KG1 (cell line): ENCODE measurements at regions not wholly inside any gene's neighbourhood (a gene's known extent, or its start where the extent isn't known, plus 50 kb on each side); places are given as distances from the start of the nearest gene placed in this dataset.
A peak's percentile ranks its signal among the peaks of the same experiment; 100 is the strongest.

Experiments used
- DNase-seq: peaks from one replicate; lab custom pipeline; 2025; lab: John Stamatoyannopoulos, UW

DNA sequence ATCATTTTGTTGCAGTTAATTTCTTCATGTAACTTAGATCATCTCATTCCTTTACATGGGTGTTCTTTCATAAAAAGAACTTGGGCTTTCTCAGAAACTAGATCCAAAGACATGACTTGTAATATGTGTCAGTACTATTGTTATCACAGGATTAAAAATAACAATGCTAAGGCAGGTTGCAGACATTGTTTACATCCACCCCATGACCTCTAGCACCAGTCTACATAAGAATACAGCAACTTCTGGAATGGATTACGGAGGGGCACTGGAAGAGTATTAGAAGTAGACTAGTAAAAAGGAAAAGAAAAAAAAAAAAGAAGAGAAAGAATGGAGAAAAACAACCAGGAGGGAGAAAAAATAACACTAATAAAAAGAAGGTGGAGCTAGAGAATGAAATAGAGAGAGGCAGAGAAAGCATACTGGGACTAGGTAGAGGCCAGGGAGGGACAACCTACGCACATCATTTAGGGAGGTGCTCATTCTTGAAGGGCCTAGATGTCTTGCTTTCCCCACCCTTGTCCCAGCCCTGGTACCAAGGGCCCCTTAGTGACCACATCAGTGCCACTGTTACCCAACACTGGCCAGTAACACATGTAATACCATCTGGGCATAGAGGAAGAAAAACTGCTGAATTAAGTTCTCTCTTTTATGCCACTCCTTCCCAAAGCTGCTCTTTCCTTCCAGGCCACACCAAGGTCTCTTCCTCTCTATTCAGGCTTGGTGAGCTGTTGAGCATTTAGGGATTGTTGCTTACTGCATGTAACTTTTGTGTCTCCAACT, 70.6 kb upstream of the KLF7 start:
- no peak for DNase-seq

DNA sequence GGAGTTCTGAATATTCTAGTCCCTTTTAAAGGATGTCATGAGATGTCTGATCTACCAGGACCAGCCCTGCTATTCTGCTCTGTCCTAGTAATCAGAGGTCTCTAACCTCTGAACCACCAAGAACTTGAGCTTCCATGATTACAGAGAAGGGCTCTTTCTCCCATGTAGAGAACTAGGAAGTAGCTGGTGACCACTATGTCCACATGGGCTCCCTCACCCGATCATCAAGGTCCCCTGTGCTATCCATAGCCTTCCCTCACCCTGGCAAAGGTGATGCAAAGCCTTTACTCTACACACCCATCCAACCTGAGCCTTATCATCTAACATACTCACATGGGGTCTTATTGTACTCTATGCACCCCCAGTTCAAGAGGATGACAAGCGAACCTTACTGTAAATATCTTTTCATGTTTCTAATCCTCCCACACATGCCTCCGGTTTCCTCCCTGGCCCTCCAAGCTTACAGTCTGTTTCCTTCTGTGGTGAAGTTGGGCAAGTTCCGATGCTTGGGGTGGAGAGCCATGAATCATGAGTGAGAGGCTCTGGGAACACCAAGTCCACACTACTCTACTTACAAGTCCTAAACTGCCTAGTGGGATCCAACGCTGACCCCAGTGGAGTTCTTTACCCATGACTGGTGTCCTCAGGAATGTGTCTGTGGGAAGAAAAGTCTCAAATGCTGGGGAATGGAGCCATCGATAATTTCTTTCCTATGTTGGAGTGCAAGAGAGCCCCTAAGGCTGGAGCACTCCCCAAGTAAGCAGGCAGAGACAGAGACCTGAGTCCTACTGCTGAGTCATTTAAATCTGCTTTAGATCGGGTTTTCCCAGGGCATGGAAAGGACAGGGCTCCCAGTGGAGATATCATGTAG, 73.3 kb upstream of the KLF7 start:
- DNase-seq: peak; percentile 93

DNA sequence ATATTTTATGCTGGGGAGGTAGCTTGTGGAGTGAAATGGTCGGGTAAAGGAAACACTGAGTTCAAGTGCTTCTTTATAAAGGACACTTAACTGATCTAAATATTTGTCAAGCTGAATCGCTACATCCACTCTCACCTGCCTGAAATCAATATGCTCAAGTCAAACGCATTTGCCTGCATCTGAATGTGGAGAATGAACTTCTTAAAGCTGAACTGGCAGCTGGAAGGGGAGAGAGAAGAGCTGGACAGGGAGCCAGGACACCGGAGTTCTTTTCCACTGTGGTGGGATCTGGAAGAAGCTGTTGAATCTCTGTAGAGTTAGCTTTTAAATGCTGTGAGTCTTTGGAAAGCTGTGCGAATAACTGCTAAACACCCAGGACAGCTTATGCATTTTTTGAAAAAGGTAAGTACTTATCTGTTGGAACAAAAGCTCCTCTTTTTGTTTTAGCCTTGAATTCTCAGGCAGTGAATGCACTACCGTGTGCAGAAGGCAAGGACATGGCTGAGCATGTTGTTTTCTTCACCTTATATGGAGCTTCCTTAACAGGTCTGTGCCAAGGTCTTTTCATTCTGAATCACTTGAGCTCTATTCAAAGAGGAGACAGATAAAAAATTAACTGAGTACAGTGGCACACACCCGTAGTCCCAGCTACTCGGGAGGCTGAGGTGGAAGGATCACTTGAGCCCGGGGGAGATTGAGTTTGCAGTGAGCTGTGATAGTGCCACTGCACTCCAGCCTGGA, 74.2 kb upstream of the KLF7 start:
- DNase-seq: no peak

DNA sequence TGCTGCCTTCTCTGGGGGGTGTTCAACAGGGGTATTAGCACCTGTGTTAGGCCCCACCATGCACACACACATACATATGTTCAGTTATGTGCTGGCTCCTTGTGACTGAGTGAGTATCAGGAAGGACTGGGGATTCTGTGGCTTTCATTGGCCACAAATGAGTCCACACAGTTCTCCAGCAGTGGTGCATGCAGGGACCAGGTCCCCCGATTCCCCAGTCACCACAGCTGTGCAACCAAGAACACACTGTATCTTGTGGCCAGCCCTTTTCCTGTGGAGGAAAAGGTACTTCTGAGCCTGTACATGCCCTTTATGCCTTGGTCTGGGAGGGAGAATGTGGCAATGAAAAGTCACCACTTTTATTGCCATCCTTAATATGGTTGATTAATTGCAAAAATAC, 74.9 kb upstream of the KLF7 start:
- peak; percentile 36 for DNase-seq

DNA sequence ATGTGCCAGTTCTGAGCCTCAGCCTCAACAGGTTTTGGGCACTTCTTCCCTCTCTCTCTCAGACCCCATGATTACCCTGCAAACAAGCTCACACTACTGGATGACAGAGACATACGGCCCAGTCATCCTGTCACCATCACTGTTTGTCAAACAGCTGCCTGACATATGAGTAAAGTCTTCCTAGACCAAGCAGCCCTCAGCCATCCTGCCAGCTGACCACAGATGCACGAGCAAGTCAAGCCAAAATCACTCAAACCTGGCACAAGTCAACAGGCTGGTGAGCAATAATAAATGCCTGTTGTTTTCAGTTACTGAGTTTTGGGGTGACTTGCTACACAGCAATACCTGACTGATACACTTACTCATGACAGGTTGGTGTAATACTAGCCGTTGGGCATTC, 75.5 kb upstream of the KLF7 start:
- no peak for DNase-seq

DNA sequence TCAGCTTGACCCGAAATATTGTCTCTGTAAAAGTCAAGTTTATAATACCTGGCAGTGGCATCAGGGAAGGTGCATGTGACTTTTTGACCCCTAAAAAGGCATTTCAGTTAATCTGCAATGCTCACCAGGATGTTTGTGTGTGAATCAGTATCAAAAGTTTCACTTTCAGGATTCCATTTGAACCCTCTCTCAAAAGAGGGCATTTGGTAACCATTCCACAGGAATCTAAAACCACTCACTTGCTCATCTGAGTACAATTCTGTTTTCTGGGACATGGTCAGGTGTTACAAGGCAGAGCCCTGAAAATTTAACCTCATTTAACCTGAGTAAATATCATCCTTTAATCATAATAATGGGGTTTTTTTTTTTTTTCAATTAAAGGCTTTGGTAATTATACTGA, 77.9 kb upstream of the KLF7 start:
- DNase-seq: no peak

DNA sequence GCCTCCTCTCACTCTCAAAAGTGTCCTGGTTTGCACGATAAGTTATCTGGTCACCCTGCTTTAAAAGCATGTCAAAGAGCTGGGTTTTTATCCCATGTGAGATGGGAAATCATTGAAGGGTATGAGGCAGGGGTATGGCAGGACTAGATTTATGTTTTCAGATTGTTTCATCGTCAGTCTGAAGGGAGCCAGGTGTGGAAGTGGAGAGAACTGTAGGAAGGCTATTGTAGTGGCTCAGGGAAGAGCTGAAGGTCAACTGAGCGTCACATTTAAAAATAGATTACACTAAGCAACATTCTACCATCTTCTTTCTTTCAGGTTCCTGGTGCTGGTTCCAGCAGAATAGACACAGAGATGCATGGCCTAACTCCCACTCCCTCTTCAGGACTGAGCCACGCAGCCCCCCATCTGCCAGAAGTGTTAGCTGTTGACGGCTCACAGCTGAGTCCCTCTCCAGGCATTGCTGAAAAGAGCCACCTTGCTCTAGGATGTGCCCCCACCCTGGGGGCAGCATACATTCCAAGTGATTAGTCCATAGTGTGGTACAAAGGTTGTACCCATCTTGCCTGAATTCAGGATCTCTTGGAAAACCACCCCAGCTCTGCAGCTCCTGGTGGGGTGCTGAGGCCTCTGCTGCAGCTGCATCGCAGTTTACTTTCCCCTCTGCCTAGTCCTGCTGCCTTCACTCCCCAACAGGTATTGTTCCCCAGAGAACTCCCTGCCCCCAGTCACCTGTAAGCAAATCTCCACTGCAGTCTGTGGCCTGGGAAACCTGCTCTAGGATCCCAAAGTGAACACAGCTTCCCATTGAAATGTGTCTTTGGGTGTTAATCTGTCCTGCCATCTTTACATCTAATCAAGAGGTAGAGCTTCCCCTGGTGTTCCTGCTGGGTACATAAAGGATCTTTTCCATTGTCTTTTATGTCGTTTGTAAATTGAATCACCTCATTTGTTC, 79.5 kb upstream of the KLF7 start:
- no peak for DNase-seq

DNA sequence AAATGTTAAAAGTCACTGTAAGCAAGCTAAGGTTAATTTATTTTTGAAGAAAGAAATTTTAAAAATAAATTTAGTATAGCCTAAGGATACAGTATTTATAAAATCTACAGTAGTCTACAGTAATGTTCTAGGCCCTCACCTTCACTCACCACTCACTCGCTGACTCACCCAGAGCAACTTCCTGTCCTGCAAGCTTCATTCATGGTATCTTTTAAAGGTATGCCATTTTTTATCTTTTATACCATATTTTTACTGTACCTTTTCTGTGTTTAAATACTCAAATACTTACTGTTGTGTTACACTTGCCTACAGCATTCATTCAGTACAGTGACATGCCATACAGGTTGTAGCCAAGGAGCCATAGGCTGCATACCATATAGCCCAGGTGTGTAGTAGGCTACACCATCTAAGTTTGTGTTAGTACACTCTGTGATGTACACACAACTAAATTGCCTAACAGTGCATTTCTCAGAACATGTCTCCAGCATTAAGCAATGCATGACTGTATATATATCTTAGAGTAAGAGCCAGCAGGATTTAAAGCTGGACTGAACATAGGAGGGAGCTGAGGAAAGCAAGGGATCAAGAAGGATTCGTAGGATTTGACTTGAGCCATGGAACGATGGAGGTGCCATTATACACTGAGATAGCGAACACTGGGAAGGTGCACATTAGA, 83.1 kb upstream of the KLF7 start:
- DNase-seq: no peak

DNA sequence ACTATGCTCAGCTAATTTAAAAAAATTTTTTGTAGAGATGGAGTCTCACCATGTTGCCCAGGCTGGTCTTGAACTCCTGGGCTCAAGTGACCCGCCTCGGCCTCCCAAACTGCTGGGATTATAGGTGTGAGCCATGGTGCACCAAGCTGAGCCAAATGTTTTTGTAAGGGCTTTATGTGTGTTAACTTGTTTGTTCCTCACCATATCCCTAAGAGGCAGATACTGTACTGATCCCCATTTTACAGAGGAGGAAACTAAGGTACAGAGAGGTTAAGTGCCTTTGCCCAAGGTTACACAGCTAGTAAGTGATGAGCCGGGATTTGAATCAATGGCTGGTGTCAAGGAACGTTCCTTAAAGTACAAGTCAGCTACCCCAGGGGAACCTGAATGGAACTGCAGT, 85.3 kb upstream of the KLF7 start:
- DNase-seq: no peak

DNA sequence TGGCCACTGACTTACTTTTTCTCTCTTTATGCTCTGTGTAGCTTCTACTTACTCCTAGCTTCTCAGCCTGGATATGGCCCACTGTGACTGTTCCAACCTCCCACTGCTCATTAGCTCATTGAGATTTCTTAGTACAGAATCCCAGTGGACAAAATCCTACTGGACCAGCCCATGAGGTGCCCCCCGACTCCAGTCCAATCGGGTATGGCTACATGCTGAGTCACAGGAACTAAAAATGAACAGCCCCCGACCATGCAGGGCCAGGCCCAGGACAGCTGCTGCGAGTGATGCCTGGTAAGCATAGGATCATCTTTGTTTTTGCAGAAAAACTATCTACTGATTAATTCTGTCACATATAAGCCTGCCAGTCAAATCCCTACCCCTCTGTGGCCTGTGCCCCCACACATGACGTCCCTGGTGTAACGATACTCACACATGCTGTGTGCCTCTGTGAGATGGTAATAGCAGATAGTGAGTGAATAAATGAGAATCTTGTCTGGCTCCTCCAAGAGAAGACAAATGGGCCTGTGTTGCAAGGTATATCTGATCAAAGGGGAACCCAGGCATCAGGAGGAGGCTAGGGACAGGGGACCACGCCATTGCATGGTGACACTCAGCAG, 85.9 kb upstream of the KLF7 start:
- DNase-seq: no peak

DNA sequence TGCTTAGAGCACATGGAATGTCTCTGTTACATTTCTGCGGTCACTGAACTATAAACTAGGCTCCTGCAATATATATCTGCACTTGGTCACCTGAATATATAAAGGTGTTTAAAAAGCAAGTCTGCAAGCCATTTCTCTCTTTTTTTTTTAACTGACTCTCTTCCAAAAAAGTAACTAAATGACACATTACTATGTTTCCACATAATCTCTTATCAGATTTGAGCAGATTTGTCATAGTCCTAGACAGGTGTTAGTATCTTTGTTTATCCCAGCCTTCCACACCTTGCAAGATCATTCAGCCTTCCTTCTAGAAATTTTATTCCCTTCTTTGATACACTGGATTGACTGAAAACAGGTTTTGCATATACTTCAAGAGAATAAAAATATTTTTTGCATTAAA, 86.7 kb upstream of the KLF7 start:
- DNase-seq: no peak

DNA sequence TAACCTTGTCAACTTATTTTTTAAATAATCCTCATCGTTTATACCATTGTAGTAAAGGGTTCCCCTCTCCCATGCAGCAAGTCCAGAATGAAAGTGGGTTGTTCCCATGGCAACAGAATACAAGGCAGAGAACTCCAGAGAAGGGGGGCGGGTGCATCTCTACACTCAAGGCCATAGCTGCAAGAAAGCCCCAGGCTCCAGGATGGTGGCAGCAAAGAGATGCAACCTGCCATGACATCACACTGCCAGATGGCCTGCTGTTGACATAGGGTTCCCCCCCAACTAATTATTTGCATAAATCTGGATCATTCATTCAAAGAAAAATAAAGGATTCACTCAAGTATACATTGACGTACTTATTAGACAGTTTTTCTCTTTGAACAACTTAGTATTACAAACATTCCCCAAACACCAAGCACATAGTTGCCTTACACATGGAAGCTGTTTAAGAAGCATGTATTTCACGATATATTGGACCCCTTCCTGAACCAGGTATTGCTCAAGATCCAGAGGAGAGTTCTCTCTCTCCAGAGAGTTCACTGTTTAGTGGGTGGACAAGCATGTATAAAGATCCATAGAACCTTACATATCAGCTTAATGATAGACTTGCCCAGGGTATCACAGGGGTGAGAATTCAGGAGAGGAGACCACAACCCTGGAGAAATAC, 87.4 kb upstream of the KLF7 start:
- no peak for DNase-seq

DNA sequence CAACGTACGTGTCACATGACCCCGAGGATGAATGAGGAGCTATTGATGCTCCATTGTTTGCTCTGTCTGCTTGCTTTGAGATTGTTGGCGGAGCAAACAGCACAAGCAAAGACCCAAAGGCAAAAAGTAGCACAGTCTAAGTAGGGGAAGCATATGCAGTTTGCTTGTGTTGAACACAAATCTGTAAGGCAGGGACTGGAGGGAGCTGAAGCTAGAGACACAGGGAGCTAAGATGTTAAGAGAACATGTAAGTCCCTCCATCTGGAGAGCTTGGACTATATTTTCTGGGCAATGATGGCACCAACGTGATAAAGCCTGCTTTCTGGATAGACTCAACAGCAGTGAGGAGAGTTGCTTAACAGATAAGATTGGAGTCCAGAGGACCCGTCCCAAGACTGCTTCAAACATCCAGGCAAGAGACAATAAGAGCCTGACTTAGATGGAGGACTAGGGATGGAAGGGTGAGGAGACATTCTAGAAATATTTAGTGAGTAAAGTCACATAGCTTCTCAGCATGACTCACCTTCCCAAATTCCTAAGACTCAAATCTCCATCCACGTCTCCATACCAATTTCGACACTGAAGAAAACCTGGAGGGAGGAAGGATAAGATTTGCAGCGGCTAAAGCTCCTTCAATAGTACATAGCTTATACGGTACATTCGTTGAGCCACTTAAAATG, 88.1 kb upstream of the KLF7 start:
- no peak for DNase-seq

DNA sequence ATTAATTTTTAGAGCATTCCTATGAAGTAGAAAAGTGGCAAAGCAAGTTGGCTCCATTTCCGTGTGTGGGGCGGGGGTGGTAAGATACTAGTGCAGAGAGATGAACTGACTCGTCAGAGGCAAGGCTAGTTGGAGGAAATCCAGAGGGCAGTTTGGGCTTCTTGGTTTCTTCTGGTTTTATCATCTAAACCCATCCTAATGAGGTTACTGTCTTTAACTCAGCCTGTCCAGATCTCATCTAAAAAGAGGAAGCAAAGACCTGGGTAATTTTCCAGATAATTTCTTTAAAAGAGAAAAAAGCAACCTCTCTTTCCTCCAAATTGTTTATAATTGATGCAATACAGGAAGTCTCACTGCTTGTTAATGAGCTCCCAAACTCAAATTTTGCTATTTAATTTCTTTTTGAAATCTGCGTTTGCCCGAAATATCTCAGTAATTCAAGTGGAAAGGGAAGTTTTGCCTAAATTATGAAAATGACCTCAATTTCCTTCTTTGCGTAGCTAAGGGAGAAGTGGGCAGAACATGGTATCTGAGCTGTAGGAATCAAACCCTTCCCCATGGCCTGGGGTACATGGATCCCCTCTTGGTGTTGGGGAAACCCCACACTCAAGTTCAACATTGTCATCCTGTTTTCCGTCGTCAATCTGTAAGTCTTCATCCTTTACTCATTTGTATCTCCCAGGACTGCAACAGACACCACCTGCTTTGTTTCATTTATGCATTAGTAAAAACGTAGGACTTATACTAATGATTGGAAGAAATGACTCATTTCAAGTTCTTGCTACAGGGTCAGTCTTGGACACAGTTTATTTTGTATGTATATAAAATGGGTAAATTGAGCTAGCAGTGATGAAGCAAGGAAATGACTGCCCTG, 89.1 kb upstream of the KLF7 start:
- DNase-seq: no peak

DNA sequence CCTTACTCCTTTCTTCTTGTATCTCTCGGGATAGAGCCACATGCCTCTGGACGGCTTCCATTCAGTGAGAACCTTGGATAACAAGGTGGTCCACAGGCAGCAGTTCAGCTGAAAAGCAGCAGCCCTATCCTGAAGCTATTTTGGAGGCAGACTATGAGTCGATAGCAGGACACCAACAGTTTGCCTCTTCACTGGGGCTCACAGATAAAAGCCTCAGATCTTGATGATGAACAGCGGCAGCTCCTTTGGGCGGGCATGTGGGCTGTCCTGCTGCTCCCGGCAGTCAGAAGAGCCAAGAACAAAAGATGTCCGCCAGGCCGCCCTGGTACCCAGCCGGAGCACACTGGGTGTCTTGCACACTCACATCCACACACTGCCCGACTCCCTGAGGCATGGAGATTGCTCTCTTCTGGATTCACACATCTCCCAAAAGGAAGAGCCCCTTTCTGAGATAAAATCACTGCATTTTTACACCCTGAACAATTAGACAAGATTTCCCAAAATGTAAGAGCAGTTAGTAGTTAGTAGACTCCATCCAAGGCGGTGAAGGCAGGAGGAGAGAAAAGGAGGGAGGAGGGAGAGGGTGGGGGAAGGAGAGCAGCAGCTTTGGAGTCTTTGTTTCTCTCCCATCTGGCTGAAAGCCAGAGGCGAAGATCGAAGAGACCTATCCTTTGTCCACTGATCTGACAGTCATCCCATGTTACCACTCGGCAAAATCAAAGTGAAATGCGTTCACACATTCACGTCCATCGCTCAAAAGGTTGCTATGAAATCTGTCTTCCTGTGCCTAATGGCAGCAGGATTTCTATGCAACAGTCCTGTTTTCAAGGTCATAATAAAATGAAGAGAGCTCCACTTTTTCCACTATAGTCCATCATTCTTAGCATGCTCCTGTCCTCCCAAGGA, 90.1 kb upstream of the KLF7 start:
- no peak for DNase-seq

DNA sequence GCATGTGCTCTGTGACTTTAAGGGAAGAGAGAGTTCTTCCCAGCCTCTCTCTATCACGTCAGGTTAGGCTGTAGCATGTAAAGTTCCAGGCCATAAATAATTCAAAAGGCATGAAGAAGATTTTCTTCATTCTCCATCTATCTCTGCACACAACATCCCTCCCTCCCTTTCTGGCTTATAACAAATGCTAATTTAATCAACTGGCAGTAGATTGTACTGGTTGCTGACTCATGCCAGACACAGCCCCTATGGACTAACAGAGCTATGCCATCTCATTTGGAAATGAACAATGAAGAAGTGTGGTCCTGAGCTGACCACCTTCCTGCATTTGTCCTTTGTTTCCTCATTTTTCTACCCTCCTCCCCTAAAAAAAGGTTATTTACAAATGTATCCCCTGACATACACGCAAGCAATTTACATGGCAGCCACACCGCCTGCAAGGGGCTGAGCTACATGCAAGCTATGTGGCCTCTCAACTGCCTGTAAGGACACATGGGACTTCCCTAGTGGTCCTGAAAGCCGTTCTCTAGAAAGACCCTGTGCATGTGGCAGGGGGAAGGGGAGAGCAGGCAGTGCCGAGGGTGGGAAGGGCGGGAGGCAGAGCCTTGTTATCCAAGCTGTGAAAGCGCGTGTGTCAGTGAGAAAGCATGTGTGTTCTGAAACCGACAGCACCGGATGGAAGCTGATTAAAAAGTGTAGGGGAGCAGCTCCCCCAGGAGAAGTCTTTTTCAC, 90.9 kb upstream of the KLF7 start:
- no peak for DNase-seq
